K562 (cell line): ENCODE measurements at regions not wholly inside any gene's neighbourhood (a gene's known extent, or its start where the extent isn't known, plus 50 kb on each side); places are given as distances from the start of the nearest gene placed in this dataset.

Source experiments
- ARID1B ChIP-seq: fragments of 450-650 bp; IDR thresholded peaks from 2 replicates; pipeline ENCODE4 v1.6.1; 2016; ENCODE audit warnings: antibody characterized with exemption, mild to moderate bottlenecking, inconsistent platforms
- HDGF ChIP-seq: fragments of 450-650 bp; IDR thresholded peaks from 2 replicates; pipeline ENCODE4 v1.6.1; 2016
- HNRNPK ChIP-seq: fragments of 200-400 bp; formaldehyde crosslinking; IDR thresholded peaks from one replicate; pipeline ENCODE4 v1.6.1; 2018; ENCODE audit warnings: mild to moderate bottlenecking, low read depth, low read length; ENCODE audit not compliant: poor library complexity, severe bottlenecking
- RBM34 ChIP-seq: fragments of 200-400 bp; formaldehyde crosslinking; IDR thresholded peaks from 2 replicates; pipeline ENCODE4 v1.6.1; 2018; ENCODE audit warnings: low read length, borderline replicate concordance; ENCODE audit not compliant: insufficient read depth
- SMAD1 ChIP-seq: fragments of 150-350 bp; IDR thresholded peaks from 2 replicates; pipeline ENCODE4 v1.6.1; 2014; ENCODE audit warnings: low read length, low read depth; ENCODE audit not compliant: partially characterized antibody
- SOX6 ChIP-seq: fragments of 450-650 bp; IDR thresholded peaks from 2 replicates; pipeline ENCODE4 v1.6.1; 2014; ENCODE audit warnings: mild to moderate bottlenecking
- STAT6 ChIP-seq: sonication (generic); formaldehyde crosslinking; IDR thresholded peaks from 2 replicates; pipeline ENCODE4 v1.8.1; 2023; ENCODE audit warnings: mild to moderate bottlenecking, missing genetic modification reagents
- U2AF1 ChIP-seq: fragments of 200-400 bp; formaldehyde crosslinking; optimal IDR thresholded peaks from 2 replicates; pipeline ENCODE3; 2017; ENCODE audit warnings: mild to moderate bottlenecking, low read depth, low read length, moderate library complexity
- YBX1 ChIP-seq: fragments of 450-650 bp; IDR thresholded peaks from 2 replicates; pipeline ENCODE4 v1.7.1; 2016; ENCODE audit warnings: mild to moderate bottlenecking
- TF ChIP-seq, protein P1 (sequence below): fragments of 250-450 bp; sonication (Bioruptor Pico); IDR thresholded peaks from 2 replicates; pipeline ENCODE4 v1.5.0; 2022; ENCODE audit warnings: mild to moderate bottlenecking
- TF ChIP-seq, protein P2 (sequence below), 3 experiments: IDR thresholded peaks in 2 of 3; conservative IDR thresholded peaks in 1 of 3; 2 replicates each; pipeline ENCODE4 v1.5.1; 2011 to 2012; ENCODE audit warnings: low read length in 3 of 3, mild to moderate bottlenecking in 3 of 3, control low read depth in 2 of 3, improper control_type of control experiment in 1 of 3, inconsistent platforms in 1 of 3, low read depth in 1 of 3, mixed read lengths in 1 of 3, moderate library complexity in 1 of 3; ENCODE audit not compliant: insufficient read depth in 2 of 3

- no peak for TF ChIP-seq U2AF1
- no peak for TF ChIP-seq ARID1B
- no peak for TF ChIP-seq RBM34
- TF ChIP-seq, protein P1, sequence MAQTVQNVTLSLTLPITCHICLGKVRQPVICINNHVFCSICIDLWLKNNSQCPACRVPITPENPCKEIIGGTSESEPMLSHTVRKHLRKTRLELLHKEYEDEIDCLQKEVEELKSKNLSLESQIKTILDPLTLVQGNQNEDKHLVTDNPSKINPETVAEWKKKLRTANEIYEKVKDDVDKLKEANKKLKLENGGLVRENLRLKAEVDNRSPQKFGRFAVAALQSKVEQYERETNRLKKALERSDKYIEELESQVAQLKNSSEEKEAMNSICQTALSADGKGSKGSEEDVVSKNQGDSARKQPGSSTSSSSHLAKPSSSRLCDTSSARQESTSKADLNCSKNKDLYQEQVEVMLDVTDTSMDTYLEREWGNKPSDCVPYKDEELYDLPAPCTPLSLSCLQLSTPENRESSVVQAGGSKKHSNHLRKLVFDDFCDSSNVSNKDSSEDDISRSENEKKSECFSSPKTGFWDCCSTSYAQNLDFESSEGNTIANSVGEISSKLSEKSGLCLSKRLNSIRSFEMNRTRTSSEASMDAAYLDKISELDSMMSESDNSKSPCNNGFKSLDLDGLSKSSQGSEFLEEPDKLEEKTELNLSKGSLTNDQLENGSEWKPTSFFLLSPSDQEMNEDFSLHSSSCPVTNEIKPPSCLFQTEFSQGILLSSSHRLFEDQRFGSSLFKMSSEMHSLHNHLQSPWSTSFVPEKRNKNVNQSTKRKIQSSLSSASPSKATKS: no peak
- no peak for TF ChIP-seq SOX6
- TF ChIP-seq HNRNPK: no peak
- no peak for TF ChIP-seq YBX1
- no peak for TF ChIP-seq HDGF
- no peak for TF ChIP-seq STAT6 (CRISPR knock-in tag)
- no peak for TF ChIP-seq SMAD1
- TF ChIP-seq, protein P2, sequence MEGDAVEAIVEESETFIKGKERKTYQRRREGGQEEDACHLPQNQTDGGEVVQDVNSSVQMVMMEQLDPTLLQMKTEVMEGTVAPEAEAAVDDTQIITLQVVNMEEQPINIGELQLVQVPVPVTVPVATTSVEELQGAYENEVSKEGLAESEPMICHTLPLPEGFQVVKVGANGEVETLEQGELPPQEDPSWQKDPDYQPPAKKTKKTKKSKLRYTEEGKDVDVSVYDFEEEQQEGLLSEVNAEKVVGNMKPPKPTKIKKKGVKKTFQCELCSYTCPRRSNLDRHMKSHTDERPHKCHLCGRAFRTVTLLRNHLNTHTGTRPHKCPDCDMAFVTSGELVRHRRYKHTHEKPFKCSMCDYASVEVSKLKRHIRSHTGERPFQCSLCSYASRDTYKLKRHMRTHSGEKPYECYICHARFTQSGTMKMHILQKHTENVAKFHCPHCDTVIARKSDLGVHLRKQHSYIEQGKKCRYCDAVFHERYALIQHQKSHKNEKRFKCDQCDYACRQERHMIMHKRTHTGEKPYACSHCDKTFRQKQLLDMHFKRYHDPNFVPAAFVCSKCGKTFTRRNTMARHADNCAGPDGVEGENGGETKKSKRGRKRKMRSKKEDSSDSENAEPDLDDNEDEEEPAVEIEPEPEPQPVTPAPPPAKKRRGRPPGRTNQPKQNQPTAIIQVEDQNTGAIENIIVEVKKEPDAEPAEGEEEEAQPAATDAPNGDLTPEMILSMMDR (IDR thresholded peaks at IDR 0.05 in 2 of 3, conservative IDR thresholded peaks at IDR 0.05 in 1 of 3; ENCODE audit: insufficient read depth in 2 of 3, low read depth in 1 of 3, low read length in 3 of 3): no peak
These were observed 100.5 kb downstream of the TSPAN8 start for GRCh38 chr12:71057330-71057729.
